ENCODE measurements at regions not wholly inside any gene's neighbourhood (a gene's known extent, or its start where the extent isn't known, plus 50 kb on each side); places are given as distances from the start of the nearest gene placed in this dataset.

- TF ChIP-seq CTCF (conservative IDR thresholded peaks at IDR 0.05) (no peak), EZH2 (IDR thresholded peaks at IDR 0.05; ENCODE audit: low read depth) (no peak)
These were observed 59.8 kb upstream of the FAR1 start for GRCh38 chr11:13608656-13609055.

Data from PC-9 (cell line).